ENCODE measurements at regions not wholly inside any gene's neighbourhood (a gene's known extent, or its start where the extent isn't known, plus 50 kb on each side); places are given as distances from the start of the nearest gene placed in this dataset.

GRCh38 chr6:134866563-134866962 is 83.3 kb downstream of the ALDH8A1 start:
- DNase-seq: no peak

GRCh38 chr6:134864558-134864957 is 85.3 kb downstream of the ALDH8A1 start:
- no peak for DNase-seq

GRCh38 chr6:134863763-134864510 is 86.0 kb downstream of the ALDH8A1 start:
- no peak for DNase-seq

GRCh38 chr6:134854366-134854765 is 95.5 kb downstream of the ALDH8A1 start:
- DNase-seq: no peak

- DNase-seq: no peak
Measured at GRCh38 chr6:134853111-134854055, 96.5 kb downstream of the ALDH8A1 start.

- no peak for DNase-seq
Measured at GRCh38 chr6:134851548-134851947, 98.4 kb downstream of the ALDH8A1 start.

- DNase-seq: no peak
Measured at GRCh38 chr6:134850721-134851305, 99.1 kb downstream of the ALDH8A1 start.

GRCh38 chr6:134849920-134850447 is 99.9 kb downstream of the ALDH8A1 start:
- no peak for DNase-seq

GRCh38 chr6:134848076-134848475 is 101.8 kb downstream of the ALDH8A1 start:
- no peak for DNase-seq

- no peak for DNase-seq
Measured at GRCh38 chr6:134846865-134847264, 103.0 kb downstream of the ALDH8A1 start.

GRCh38 chr6:134846031-134846430 is 103.9 kb downstream of the ALDH8A1 start:
- DNase-seq: no peak

GRCh38 chr6:134844120-134844519 is 105.8 kb downstream of the ALDH8A1 start:
- no peak for DNase-seq

- DNase-seq: no peak
Measured at GRCh38 chr6:134840086-134840867, 109.6 kb downstream of the ALDH8A1 start.

GRCh38 chr6:134835993-134836392 is 113.9 kb downstream of the ALDH8A1 start:
- DNase-seq: no peak

GRCh38 chr6:134830940-134831339 is 119.0 kb downstream of the ALDH8A1 start:
- no peak for DNase-seq

- no peak for DNase-seq
Measured at GRCh38 chr6:134830194-134830593, 119.7 kb downstream of the ALDH8A1 start.

- DNase-seq: no peak
Measured at GRCh38 chr6:134828641-134829040, 121.3 kb downstream of the ALDH8A1 start.

GRCh38 chr6:134826889-134827737 is 122.8 kb downstream of the ALDH8A1 start:
- no peak for DNase-seq

- no peak for DNase-seq
Measured at GRCh38 chr6:134823710-134824034, 126.2 kb downstream of the ALDH8A1 start.

GRCh38 chr6:134822920-134823709 is 126.8 kb downstream of the ALDH8A1 start:
- peak; percentile 40 for DNase-seq

Data from CD4-positive, alpha-beta T cell treated with Interleukin-4 for 4 hours (primary cell).